ENCODE measurements at regions not wholly inside any gene's neighbourhood (a gene's known extent, or its start where the extent isn't known, plus 50 kb on each side); places are given as distances from the start of the nearest gene placed in this dataset.

DNA sequence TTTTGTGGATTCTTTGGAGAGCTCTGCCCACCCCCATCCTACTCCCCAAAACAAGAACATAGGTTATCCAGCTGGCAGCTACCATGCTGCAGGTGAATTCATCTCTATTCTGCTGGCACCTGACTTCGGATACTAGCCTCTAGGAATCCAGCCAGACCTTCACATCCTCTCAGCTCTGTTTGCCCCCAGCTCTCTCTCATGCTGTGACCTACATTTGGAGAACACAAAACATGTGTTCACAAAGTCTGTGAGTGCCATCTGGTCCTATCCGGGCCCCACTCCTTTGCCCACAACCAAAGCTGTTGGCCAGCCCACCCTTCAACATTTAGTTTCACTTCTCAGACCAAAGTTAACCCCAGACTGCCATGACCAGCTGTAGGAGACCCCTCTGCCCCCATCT is 89.4 kb upstream of the C3orf80 start:
- H3K9me3 ChIP-seq (ENCODE audit: insufficient read depth, low read depth, low read length) = no peaks in the 10 kb centered on the region
- H3K27me3 ChIP-seq (ENCODE audit: insufficient read depth, low read length, poor library complexity, severe bottlenecking) = no peaks in the 10 kb centered on the region
- no peak overlapping the region for H3K9ac ChIP-seq (ENCODE audit: low read depth, low read length, poor library complexity, severe bottlenecking)
- H3K4me2 ChIP-seq (ENCODE audit: low read depth, low read length, poor library complexity, severe bottlenecking) = peak overlapping the region; percentile 26
- H2AFZ ChIP-seq (ENCODE audit: low read length) = no peak overlapping the region
- H3K4me3 ChIP-seq (ENCODE audit: low read length, poor library complexity, severe bottlenecking) = no peak overlapping the region
- no peaks in the 10 kb centered on the region for H3K9me2 ChIP-seq (replicated peaks; ENCODE audit: low read depth, low read length)
- TF ChIP-seq EZH2phosphoT487 (IDR thresholded peaks at IDR 0.05; ENCODE audit: borderline replicate concordance) = no peak
- TF ChIP-seq, protein P1, sequence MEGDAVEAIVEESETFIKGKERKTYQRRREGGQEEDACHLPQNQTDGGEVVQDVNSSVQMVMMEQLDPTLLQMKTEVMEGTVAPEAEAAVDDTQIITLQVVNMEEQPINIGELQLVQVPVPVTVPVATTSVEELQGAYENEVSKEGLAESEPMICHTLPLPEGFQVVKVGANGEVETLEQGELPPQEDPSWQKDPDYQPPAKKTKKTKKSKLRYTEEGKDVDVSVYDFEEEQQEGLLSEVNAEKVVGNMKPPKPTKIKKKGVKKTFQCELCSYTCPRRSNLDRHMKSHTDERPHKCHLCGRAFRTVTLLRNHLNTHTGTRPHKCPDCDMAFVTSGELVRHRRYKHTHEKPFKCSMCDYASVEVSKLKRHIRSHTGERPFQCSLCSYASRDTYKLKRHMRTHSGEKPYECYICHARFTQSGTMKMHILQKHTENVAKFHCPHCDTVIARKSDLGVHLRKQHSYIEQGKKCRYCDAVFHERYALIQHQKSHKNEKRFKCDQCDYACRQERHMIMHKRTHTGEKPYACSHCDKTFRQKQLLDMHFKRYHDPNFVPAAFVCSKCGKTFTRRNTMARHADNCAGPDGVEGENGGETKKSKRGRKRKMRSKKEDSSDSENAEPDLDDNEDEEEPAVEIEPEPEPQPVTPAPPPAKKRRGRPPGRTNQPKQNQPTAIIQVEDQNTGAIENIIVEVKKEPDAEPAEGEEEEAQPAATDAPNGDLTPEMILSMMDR (conservative IDR thresholded peaks at IDR 0.05; ENCODE audit: low read length) = no peak
- peaks cover 12% of the 10 kb centered on the region for H3K4me1 ChIP-seq (ENCODE audit: insufficient read depth, low read length, poor library complexity, severe bottlenecking)
- no peaks in the 10 kb centered on the region for H4K20me1 ChIP-seq (ENCODE audit: insufficient read depth, low read length, poor library complexity, severe bottlenecking)
- no peaks in the 10 kb centered on the region for H3K79me2 ChIP-seq (ENCODE audit: insufficient read depth, low read length)
- H3K36me3 ChIP-seq (ENCODE audit: insufficient read depth, low read length) = no peaks in the 10 kb centered on the region
- no peaks in the 10 kb centered on the region for H3F3A ChIP-seq (ENCODE audit: low read depth)

DNA sequence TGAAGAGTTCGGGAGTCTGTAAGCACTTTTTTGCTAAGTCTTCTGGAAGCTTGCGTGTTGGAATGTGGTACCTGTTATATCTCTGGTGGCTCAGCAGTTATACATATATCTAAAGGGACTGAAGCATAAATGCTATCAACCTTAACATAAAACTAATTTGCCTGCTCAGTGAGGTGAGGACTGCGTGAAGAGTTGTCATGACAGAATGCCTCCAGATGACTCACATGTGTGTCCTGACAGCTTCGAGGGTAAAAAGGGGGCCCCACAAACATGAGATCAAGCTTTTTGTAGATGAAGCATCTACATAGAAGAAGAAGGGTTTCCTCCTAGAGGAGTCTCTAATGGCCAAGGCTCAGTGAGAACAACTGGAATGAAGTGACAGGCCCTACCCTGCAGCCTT is 88.8 kb upstream of the C3orf80 start:
- Histone ChIP-seq H3K4me3 (ENCODE audit: low read length, poor library complexity, severe bottlenecking) (no peak overlapping the region), H3K4me1 (ENCODE audit: insufficient read depth, low read length, poor library complexity, severe bottlenecking) (peaks cover 12% of the 10 kb centered on the region), H4K20me1 (ENCODE audit: insufficient read depth, low read length, poor library complexity, severe bottlenecking) (no peaks in the 10 kb centered on the region), H3K79me2 (ENCODE audit: insufficient read depth, low read length) (no peaks in the 10 kb centered on the region), H3K9me2 (replicated peaks; ENCODE audit: low read depth, low read length) (no peaks in the 10 kb centered on the region), H3K9ac (ENCODE audit: low read depth, low read length, poor library complexity, severe bottlenecking) (no peak overlapping the region), H3K27me3 (ENCODE audit: insufficient read depth, low read length, poor library complexity, severe bottlenecking) (no peaks in the 10 kb centered on the region), H3K9me3 (ENCODE audit: insufficient read depth, low read depth, low read length) (no peaks in the 10 kb centered on the region), H3K4me2 (ENCODE audit: low read depth, low read length, poor library complexity, severe bottlenecking) (no peak overlapping the region), H2AFZ (ENCODE audit: low read length) (no peak overlapping the region), H3F3A (ENCODE audit: low read depth) (no peaks in the 10 kb centered on the region), H3K36me3 (ENCODE audit: insufficient read depth, low read length) (no peaks in the 10 kb centered on the region)
- no peak for TF ChIP-seq EZH2phosphoT487 (IDR thresholded peaks at IDR 0.05; ENCODE audit: borderline replicate concordance)

DNA sequence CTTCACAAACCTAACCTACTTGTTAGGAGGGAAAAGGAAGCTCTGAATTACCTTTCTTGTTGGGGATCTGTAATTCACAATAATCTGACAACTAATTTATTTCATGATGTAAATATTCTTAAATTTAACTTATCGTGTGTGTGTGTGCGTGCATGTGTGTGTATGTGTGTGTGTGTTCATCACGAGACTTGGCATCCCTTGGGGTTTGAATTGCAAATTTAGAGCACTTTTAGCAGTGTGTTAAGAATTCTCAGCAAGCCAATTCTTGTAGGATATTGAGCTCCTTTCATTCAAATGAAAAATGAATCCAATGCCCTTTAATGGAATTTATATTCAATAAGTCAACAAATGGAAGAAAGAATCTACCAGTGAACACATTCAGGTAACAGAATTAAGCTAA is 85.9 kb upstream of the C3orf80 start:
- no peaks in the 10 kb centered on the region for H3K36me3 ChIP-seq (ENCODE audit: insufficient read depth, low read length)
- TF ChIP-seq, protein P1 (conservative IDR thresholded peaks at IDR 0.05; ENCODE audit: low read length) = no peak
- TF ChIP-seq EZH2phosphoT487 (IDR thresholded peaks at IDR 0.05; ENCODE audit: borderline replicate concordance) = no peak
- no peaks in the 10 kb centered on the region for H3K9me2 ChIP-seq (replicated peaks; ENCODE audit: low read depth, low read length)
- no peak overlapping the region for H3K9ac ChIP-seq (ENCODE audit: low read depth, low read length, poor library complexity, severe bottlenecking)
- H4K20me1 ChIP-seq (ENCODE audit: insufficient read depth, low read length, poor library complexity, severe bottlenecking) = no peaks in the 10 kb centered on the region
- H3K27me3 ChIP-seq (ENCODE audit: insufficient read depth, low read length, poor library complexity, severe bottlenecking) = no peaks in the 10 kb centered on the region
- H3K4me3 ChIP-seq (ENCODE audit: low read length, poor library complexity, severe bottlenecking) = no peak overlapping the region
- H2AFZ ChIP-seq (ENCODE audit: low read length) = no peak overlapping the region
- no peaks in the 10 kb centered on the region for H3K9me3 ChIP-seq (ENCODE audit: insufficient read depth, low read depth, low read length)
- H3K4me1 ChIP-seq (ENCODE audit: insufficient read depth, low read length, poor library complexity, severe bottlenecking) = peaks cover 12% of the 10 kb centered on the region
- no peak overlapping the region for H3K4me2 ChIP-seq (ENCODE audit: low read depth, low read length, poor library complexity, severe bottlenecking)
- no peaks in the 10 kb centered on the region for H3F3A ChIP-seq (ENCODE audit: low read depth)
- H3K79me2 ChIP-seq (ENCODE audit: insufficient read depth, low read length) = no peaks in the 10 kb centered on the region

DNA sequence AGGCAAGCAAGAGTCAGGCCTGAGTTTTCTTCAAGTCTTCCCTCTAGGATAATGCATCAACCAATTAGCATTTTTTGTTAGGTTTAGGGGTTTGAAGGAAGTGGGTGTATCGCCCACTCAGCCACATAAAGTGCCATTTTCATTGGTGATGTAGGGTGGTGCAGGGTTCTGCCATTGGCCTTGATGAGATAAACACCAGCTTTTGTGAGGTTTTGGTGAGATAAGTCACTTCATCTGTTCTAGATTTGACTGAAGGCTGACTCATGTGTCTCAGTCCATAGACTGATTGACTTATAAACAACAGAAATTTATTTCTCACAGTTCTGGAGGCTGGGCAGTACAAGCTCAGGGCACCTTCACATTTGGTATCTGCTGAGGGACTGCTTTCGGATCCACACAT is 84.5 kb upstream of the C3orf80 start:
- H4K20me1 ChIP-seq (ENCODE audit: insufficient read depth, low read length, poor library complexity, severe bottlenecking) = no peaks in the 10 kb centered on the region

More for the DNA sequence above, 84.5 kb upstream of the C3orf80 start:
- Histone ChIP-seq H3K36me3 (ENCODE audit: insufficient read depth, low read length) (no peaks in the 10 kb centered on the region), H3K4me3 (ENCODE audit: low read length, poor library complexity, severe bottlenecking) (no peak overlapping the region), H3K9me2 (replicated peaks; ENCODE audit: low read depth, low read length) (no peaks in the 10 kb centered on the region), H3K9ac (ENCODE audit: low read depth, low read length, poor library complexity, severe bottlenecking) (no peak overlapping the region), H3F3A (ENCODE audit: low read depth) (no peaks in the 10 kb centered on the region), H3K4me2 (ENCODE audit: low read depth, low read length, poor library complexity, severe bottlenecking) (no peak overlapping the region), H3K4me1 (ENCODE audit: insufficient read depth, low read length, poor library complexity, severe bottlenecking) (peaks cover 8% of the 10 kb centered on the region), H3K27me3 (ENCODE audit: insufficient read depth, low read length, poor library complexity, severe bottlenecking) (no peaks in the 10 kb centered on the region), H2AFZ (ENCODE audit: low read length) (no peak overlapping the region), H3K9me3 (ENCODE audit: insufficient read depth, low read depth, low read length) (no peaks in the 10 kb centered on the region), H3K79me2 (ENCODE audit: insufficient read depth, low read length) (no peaks in the 10 kb centered on the region)
- TF ChIP-seq EZH2phosphoT487 (IDR thresholded peaks at IDR 0.05; ENCODE audit: borderline replicate concordance) = no peak
- TF ChIP-seq, protein P1 (conservative IDR thresholded peaks at IDR 0.05; ENCODE audit: low read length) = no peak

All from Loucy (cell line).